ENCODE measurements at regions not wholly inside any gene's neighbourhood (a gene's known extent, or its start where the extent isn't known, plus 50 kb on each side); places are given as distances from the start of the nearest gene placed in this dataset.
A peak's percentile ranks its signal among the peaks of the same experiment; 100 is the strongest.
"Not testable (repeated sequence)": the region's sequence is repeated elsewhere in the genome, so short reads cannot be mapped to it uniquely, and the experiment has no call there.

DNA sequence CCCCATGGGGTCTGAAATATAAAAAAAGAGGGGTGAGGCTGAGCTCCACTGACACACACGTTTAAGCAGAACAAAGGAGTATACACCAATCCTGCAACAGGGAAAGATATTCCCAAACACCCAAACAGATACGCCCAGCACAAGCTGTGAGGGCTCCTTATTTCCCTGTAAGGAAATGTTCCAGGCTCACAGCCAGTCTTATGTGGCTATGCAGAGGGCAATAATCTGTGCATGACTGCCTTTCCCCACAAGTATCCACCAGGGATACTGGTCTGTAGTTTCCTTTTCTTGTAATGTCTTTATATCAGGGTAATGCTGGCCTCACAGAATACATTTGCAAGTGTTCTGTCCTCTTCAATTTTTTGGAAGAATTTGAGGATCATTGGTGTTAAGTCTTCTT lies 141.7 kb upstream of the DAAM1 start:
- TF ChIP-seq CTCF (IDR thresholded peaks at IDR 0.05; ENCODE audit: low read depth, low read length) = no peak
- DNase-seq (ENCODE audit: low read depth in 2 of 2) = peak in 1 of 2 donors; percentile 26
- no peak overlapping the region for H3K4me3 ChIP-seq (replicated peaks in 1 of 2; ENCODE audit: low read depth in 2 of 2, low read length in 2 of 2)

GRCh38 chr14:59055006-59055405 lies 133.5 kb upstream of the DAAM1 start:
- TF ChIP-seq CTCF (IDR thresholded peaks at IDR 0.05; ENCODE audit: low read depth, low read length) = no peak
- H3K4me3 ChIP-seq (replicated peaks in 1 of 2; ENCODE audit: low read depth in 2 of 2, low read length in 2 of 2) = no peak overlapping the region
- no peak for DNase-seq (ENCODE audit: low read depth in 2 of 2)

DNA sequence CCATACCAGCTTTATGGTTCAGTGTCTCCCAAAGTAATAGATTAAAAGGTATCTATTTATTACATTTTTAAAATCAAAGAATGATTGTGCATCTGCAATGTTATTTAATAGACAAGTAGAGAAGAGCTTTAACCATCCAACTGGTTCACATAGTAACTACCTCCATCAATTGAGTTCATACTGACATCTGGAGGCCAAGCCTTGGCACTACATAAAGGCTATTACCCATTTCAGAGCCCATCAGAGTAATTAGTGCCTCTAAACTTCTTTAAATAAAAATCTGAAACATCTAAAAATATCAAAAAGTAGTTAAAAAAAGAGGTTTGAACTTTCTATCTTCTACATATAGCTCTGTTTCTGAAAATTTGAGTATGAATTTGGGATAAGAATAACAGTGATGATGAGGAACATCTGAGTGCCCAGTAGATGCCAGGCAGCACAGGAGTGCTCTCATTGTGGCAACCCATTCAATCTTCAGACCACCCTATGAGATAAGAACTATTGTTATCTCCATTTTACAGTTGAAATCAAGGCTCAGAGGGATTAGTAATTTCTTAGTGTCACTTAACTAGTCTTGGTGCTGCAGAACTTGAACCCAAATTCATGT lies 132.9 kb upstream of the DAAM1 start:
- peak; percentile 73 to 74 for DNase-seq (ENCODE audit: low read depth in 2 of 2)
- H3K4me3 ChIP-seq (replicated peaks in 1 of 2; ENCODE audit: low read depth in 2 of 2, low read length in 2 of 2) = no peak overlapping the region
- TF ChIP-seq CTCF (IDR thresholded peaks at IDR 0.05; ENCODE audit: low read depth, low read length) = peak; percentile 84

GRCh38 chr14:59057551-59057950 lies 130.9 kb upstream of the DAAM1 start:
- DNase-seq (ENCODE audit: low read depth in 2 of 2) = no peak
- no peak for TF ChIP-seq CTCF (IDR thresholded peaks at IDR 0.05; ENCODE audit: low read depth, low read length)
- H3K4me3 ChIP-seq (replicated peaks in 1 of 2; ENCODE audit: low read depth in 2 of 2, low read length in 2 of 2) = no peak overlapping the region

GRCh38 chr14:59058776-59059175 lies 129.7 kb upstream of the DAAM1 start:
- not testable (repeated sequence) for H3K4me3 ChIP-seq (replicated peaks in 1 of 2; ENCODE audit: low read depth in 2 of 2, low read length in 2 of 2); DNase-seq (ENCODE audit: low read depth in 2 of 2)

- no peak for DNase-seq (ENCODE audit: low read depth in 2 of 2)
- TF ChIP-seq CTCF (IDR thresholded peaks at IDR 0.05; ENCODE audit: low read depth, low read length) = no peak
- no peak overlapping the region for H3K4me3 ChIP-seq (replicated peaks in 1 of 2; ENCODE audit: low read depth in 2 of 2, low read length in 2 of 2)
These were observed 127.6 kb upstream of the DAAM1 start for GRCh38 chr14:59060841-59061240.

GRCh38 chr14:59061292-59061691 lies 127.2 kb upstream of the DAAM1 start:
- H3K4me3 ChIP-seq (replicated peaks in 1 of 2; ENCODE audit: low read depth in 2 of 2, low read length in 2 of 2) = no peak overlapping the region
- no peak for DNase-seq (ENCODE audit: low read depth in 2 of 2)
- TF ChIP-seq CTCF (IDR thresholded peaks at IDR 0.05; ENCODE audit: low read depth, low read length) = no peak

All from cardiac fibroblast (primary cell).